Cerebellar nuclear complex (tissue), 1 donor: ENCODE measurements at regions not wholly inside any gene's neighbourhood (a gene's known extent, or its start where the extent isn't known, plus 50 kb on each side); places are given as distances from the start of the nearest gene placed in this dataset.

Experiments
- DNase-seq, 2 experiments: peaks; one replicate each; lab custom pipeline; 2025; lab: John Stamatoyannopoulos, UW

- DNase-seq, result no peak
Measured at GRCh38 chr10:128802062-128802461, 665.0 kb upstream of the MGMT start.

GRCh38 chr10:128803790-128804189, 663.3 kb upstream of the MGMT start:
- DNase-seq, result no peak

- DNase-seq, result no peak
Measured at GRCh38 chr10:128804411-128804810, 662.6 kb upstream of the MGMT start.

GRCh38 chr10:128808921-128809440, 658.1 kb upstream of the MGMT start:
- DNase-seq, result no peak

- no peak for DNase-seq
Measured at GRCh38 chr10:128811511-128811910, 655.5 kb upstream of the MGMT start.

- no peak for DNase-seq
Measured at GRCh38 chr10:128812000-128812399, 655.0 kb upstream of the MGMT start.

GRCh38 chr10:128813574-128813973, 653.5 kb upstream of the MGMT start:
- DNase-seq, result no peak

GRCh38 chr10:128814024-128814423, 653.0 kb upstream of the MGMT start:
- no peak for DNase-seq

GRCh38 chr10:128814782-128815181, 652.3 kb upstream of the MGMT start:
- no peak for DNase-seq

- no peak for DNase-seq
Measured at GRCh38 chr10:128816726-128817125, 650.3 kb upstream of the MGMT start.

GRCh38 chr10:128817636-128818035, 649.4 kb upstream of the MGMT start:
- no peak for DNase-seq

- DNase-seq, result no peak
Measured at GRCh38 chr10:128820663-128821062, 646.4 kb upstream of the MGMT start.

GRCh38 chr10:128823201-128823600, 643.8 kb upstream of the MGMT start:
- DNase-seq, result no peak

GRCh38 chr10:128825626-128826025, 641.4 kb upstream of the MGMT start:
- DNase-seq, result no peak

- no peak for DNase-seq
Measured at GRCh38 chr10:128833671-128834070, 633.4 kb upstream of the MGMT start.

GRCh38 chr10:128835361-128835760, 631.7 kb upstream of the MGMT start:
- no peak for DNase-seq

GRCh38 chr10:128837478-128837877, 629.6 kb upstream of the MGMT start:
- no peak for DNase-seq

GRCh38 chr10:128839134-128839533, 627.9 kb upstream of the MGMT start:
- no peak for DNase-seq

- no peak for DNase-seq
Measured at GRCh38 chr10:128839701-128840100, 627.3 kb upstream of the MGMT start.

GRCh38 chr10:128843972-128844371, 623.1 kb upstream of the MGMT start:
- no peak for DNase-seq

GRCh38 chr10:128846927-128847326, 620.1 kb upstream of the MGMT start:
- DNase-seq, result no peak

- DNase-seq, result no peak
Measured at GRCh38 chr10:128848810-128849209, 618.2 kb upstream of the MGMT start.

GRCh38 chr10:128850647-128851046, 616.4 kb upstream of the MGMT start:
- DNase-seq, result no peak

GRCh38 chr10:128851281-128851680, 615.8 kb upstream of the MGMT start:
- DNase-seq, result no peak

GRCh38 chr10:128851726-128852125, 615.3 kb upstream of the MGMT start:
- no peak for DNase-seq
